Osteocyte (in vitro differentiated cells): ENCODE measurements at regions not wholly inside any gene's neighbourhood (a gene's known extent, or its start where the extent isn't known, plus 50 kb on each side); places are given as distances from the start of the nearest gene placed in this dataset.

Source experiments
- DNase-seq: peaks from one replicate; pipeline ENCODE4 v3.0.0; 2021; ENCODE audit warnings: mixed read lengths; ENCODE audit not compliant: unreplicated experiment; ENCODE audit errors: extremely low spot score
- H3K27ac Mint-ChIP-seq: one replicate; pipeline ENCODE4 v1.8.0; 2021; ENCODE audit warnings: mild to moderate bottlenecking, mixed read lengths; ENCODE audit not compliant: unreplicated experiment
- H3K27me3 Mint-ChIP-seq: one replicate; pipeline ENCODE4 v1.8.0; 2021; ENCODE audit warnings: mixed read lengths; ENCODE audit not compliant: unreplicated experiment
- H3K36me3 Mint-ChIP-seq: one replicate; pipeline ENCODE4 v1.8.0; 2021; ENCODE audit warnings: mixed read lengths; ENCODE audit not compliant: unreplicated experiment
- H3K4me1 Mint-ChIP-seq: one replicate; pipeline ENCODE4 v1.8.0; 2021; ENCODE audit warnings: mixed read lengths; ENCODE audit not compliant: unreplicated experiment
- H3K4me3 Mint-ChIP-seq: one replicate; pipeline ENCODE4 v1.8.0; 2021; ENCODE audit warnings: mild to moderate bottlenecking, moderate library complexity, mixed read lengths; ENCODE audit not compliant: unreplicated experiment
- H3K9me3 Mint-ChIP-seq: one replicate; pipeline ENCODE4 v1.8.0; 2021; ENCODE audit warnings: mixed read lengths; ENCODE audit not compliant: unreplicated experiment
- TF ChIP-seq, protein P1 (sequence below): fragments of 200-600 bp; sonication (generic); IDR thresholded peaks from 2 replicates; pipeline ENCODE4 v1.5.0; 2021; ENCODE audit warnings: antibody characterized with exemption, mild to moderate bottlenecking, moderate library complexity

DNA sequence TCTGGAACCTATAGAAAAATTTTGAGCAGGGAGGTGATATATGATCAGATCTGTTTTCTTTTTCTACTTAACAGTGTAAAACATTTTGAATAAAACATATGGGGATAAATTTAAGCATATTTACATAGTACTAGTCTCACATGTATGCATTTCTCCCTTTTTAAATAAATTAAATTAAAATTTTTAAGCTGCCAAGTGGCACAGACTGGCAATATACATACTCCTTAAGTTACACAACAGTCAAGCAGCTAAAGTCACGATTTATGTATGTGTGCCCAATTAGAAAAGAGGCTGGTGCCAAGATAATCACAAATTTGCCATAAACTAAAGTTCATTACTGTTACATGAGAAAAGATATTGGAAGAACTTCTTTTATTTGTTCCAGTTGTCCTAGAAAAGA, 532.0 kb downstream of the RWDD3 start:
- Mint-ChIP-seq H3K27me3 (peaks cover 3% of the 10 kb centered on the region), H3K9me3 (peaks cover 2% of the 10 kb centered on the region), H3K36me3 (no peaks in the 10 kb centered on the region), H3K4me1 (no peaks in the 10 kb centered on the region), H3K27ac (no peak overlapping the region), H3K4me3 (no peak overlapping the region)
- DNase-seq = no peak
- TF ChIP-seq, protein P1, sequence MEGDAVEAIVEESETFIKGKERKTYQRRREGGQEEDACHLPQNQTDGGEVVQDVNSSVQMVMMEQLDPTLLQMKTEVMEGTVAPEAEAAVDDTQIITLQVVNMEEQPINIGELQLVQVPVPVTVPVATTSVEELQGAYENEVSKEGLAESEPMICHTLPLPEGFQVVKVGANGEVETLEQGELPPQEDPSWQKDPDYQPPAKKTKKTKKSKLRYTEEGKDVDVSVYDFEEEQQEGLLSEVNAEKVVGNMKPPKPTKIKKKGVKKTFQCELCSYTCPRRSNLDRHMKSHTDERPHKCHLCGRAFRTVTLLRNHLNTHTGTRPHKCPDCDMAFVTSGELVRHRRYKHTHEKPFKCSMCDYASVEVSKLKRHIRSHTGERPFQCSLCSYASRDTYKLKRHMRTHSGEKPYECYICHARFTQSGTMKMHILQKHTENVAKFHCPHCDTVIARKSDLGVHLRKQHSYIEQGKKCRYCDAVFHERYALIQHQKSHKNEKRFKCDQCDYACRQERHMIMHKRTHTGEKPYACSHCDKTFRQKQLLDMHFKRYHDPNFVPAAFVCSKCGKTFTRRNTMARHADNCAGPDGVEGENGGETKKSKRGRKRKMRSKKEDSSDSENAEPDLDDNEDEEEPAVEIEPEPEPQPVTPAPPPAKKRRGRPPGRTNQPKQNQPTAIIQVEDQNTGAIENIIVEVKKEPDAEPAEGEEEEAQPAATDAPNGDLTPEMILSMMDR = no peak

GRCh38 chr1:95770581-95770980, 536.6 kb downstream of the RWDD3 start:
- DNase-seq = no peak
- Mint-ChIP-seq H3K4me3 (no peak overlapping the region), H3K27me3 (peaks cover 6% of the 10 kb centered on the region), H3K36me3 (no peaks in the 10 kb centered on the region), H3K9me3 (peaks cover 3% of the 10 kb centered on the region), H3K4me1 (no peaks in the 10 kb centered on the region), H3K27ac (no peak overlapping the region)
- TF ChIP-seq, protein P1 = no peak

GRCh38 chr1:95778217-95778616, 544.2 kb downstream of the RWDD3 start:
- Mint-ChIP-seq H3K36me3 (no peaks in the 10 kb centered on the region), H3K4me1 (no peaks in the 10 kb centered on the region), H3K4me3 (no peak overlapping the region), H3K27me3 (no peaks in the 10 kb centered on the region), H3K9me3 (no peaks in the 10 kb centered on the region), H3K27ac (no peak overlapping the region)
- no peak for DNase-seq
- TF ChIP-seq, protein P1 = no peak

DNA sequence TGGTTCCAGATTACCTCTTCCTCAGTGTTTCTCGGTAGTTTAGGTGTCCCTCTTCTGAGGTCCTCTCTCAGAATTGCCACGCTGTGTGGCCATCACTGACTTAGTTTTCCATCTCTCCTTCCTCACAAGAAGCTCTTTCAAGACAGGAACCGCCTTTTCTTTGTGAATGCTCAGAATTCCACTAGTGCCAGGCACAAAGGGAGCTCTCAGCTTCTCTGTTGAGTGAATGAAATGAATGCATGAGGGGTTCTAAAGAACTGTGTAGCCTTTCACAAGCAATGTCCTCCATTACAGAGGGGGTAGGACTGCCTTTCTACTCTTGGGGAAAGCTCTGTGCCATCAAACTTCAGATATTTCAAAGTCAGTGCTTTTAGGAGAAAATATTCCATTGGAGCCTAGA, 546.8 kb downstream of the RWDD3 start:
- Mint-ChIP-seq H3K27me3 (no peaks in the 10 kb centered on the region), H3K9me3 (no peaks in the 10 kb centered on the region), H3K36me3 (no peaks in the 10 kb centered on the region), H3K4me1 (no peaks in the 10 kb centered on the region), H3K4me3 (no peak overlapping the region), H3K27ac (no peak overlapping the region)
- TF ChIP-seq, protein P1 = no peak
- DNase-seq = no peak

- no peak for DNase-seq
- Mint-ChIP-seq H3K4me1 (no peaks in the 10 kb centered on the region), H3K4me3 (no peak overlapping the region), H3K9me3 (no peaks in the 10 kb centered on the region), H3K27ac (no peak overlapping the region), H3K36me3 (no peaks in the 10 kb centered on the region), H3K27me3 (peaks cover 2% of the 10 kb centered on the region)
- TF ChIP-seq, protein P1 = no peak
Measured at GRCh38 chr1:95790136-95790535, 556.1 kb downstream of the RWDD3 start.
